OCI-LY3 (cell line): ENCODE measurements at regions not wholly inside any gene's neighbourhood (a gene's known extent, or its start where the extent isn't known, plus 50 kb on each side); places are given as distances from the start of the nearest gene placed in this dataset.
"Not testable (repeated sequence)": the region's sequence is repeated elsewhere in the genome, so short reads cannot be mapped to it uniquely, and the experiment has no call there.

ENCODE experiments used
- H2AFZ ChIP-seq: fragments of 200-600, 300-600 bp; shearing (Covaris generic); 2 replicates; pipeline ENCODE4 v1.6.0; 2014; ENCODE audit warnings: antibody characterized with exemption, low read depth, low read length
- H3K27ac ChIP-seq: fragments of 200-600, 300-600 bp; sonication (generic); 2 replicates; pipeline ENCODE4 v1.5.1; 2014; ENCODE audit warnings: mild to moderate bottlenecking, low read length, moderate library complexity, mixed read lengths
- H3K27me3 ChIP-seq: fragments of 200-600, 300-600 bp; sonication (generic); 2 replicates; pipeline ENCODE4 v1.6.1; 2014; ENCODE audit warnings: low read depth, low read length, mixed read lengths
- H3K36me3 ChIP-seq: fragments of 200-600, 300-600 bp; sonication (generic); replicated peaks from 2 replicates; pipeline ENCODE3; 2014; ENCODE audit warnings: low read depth, low read length, mixed read lengths
- H3K4me1 ChIP-seq: fragments of 300-600, 200-600 bp; sonication (generic); 2 replicates; pipeline ENCODE4 v1.6.1; 2014; ENCODE audit warnings: low read length, mixed read lengths
- H3K4me2 ChIP-seq: fragments of 200-600, 300-600 bp; sonication (generic); 2 replicates; pipeline ENCODE4 v1.6.1; 2014; ENCODE audit warnings: low read length, mixed read lengths
- H3K4me3 ChIP-seq: fragments of 300-600, 200-600 bp; sonication (generic); 2 replicates; pipeline ENCODE4 v1.5.1; 2014; ENCODE audit warnings: antibody characterized with exemption, mild to moderate bottlenecking, low read length, moderate library complexity
- H3K79me2 ChIP-seq: fragments of 300-600, 200-600 bp; shearing (Covaris generic); 2 replicates; pipeline ENCODE4 v1.6.1; 2014; ENCODE audit warnings: mild to moderate bottlenecking, low read length, mixed read lengths
- H3K9ac ChIP-seq: fragments of 300-600, 200-600 bp; shearing (Covaris generic); 2 replicates; pipeline ENCODE4 v1.6.0; 2014; ENCODE audit warnings: mild to moderate bottlenecking, low read length, moderate library complexity
- H3K9me3 ChIP-seq: fragments of 200-600, 300-600 bp; shearing (Covaris generic); 2 replicates; pipeline ENCODE4 v1.6.1; 2014; ENCODE audit warnings: low read length, mixed read lengths; ENCODE audit not compliant: insufficient read depth
- H4K20me1 ChIP-seq: fragments of 200-600, 300-600 bp; sonication (generic); 2 replicates; pipeline ENCODE4 v1.6.1; 2016; ENCODE audit warnings: low read length, mixed read lengths; ENCODE audit not compliant: insufficient read depth
- CTCF ChIP-seq: fragments of 200-600, 300-600 bp; sonication (generic); IDR thresholded peaks from 2 replicates; pipeline ENCODE4 v1.5.1; 2014; ENCODE audit warnings: antibody characterized with exemption, low read length, low read depth
- EZH2phosphoT487 ChIP-seq: fragments of 200-600 bp; shearing (Covaris generic); IDR thresholded peaks from 2 replicates; pipeline ENCODE4 v1.6.1; 2018; ENCODE audit warnings: antibody characterized with exemption, mixed run types, low read depth

- Histone ChIP-seq H3K79me2 (no peaks in the 10 kb centered on the region), H2AFZ (no peak overlapping the region), H3K9ac (no peak overlapping the region), H3K4me3 (no peak overlapping the region), H3K27ac (no peak overlapping the region), H3K4me1 (no peaks in the 10 kb centered on the region), H3K9me3 (peaks cover 5% of the 10 kb centered on the region), H3K4me2 (no peak overlapping the region), H3K36me3 (no peaks in the 10 kb centered on the region), H4K20me1 (no peaks in the 10 kb centered on the region), H3K27me3 (no peaks in the 10 kb centered on the region)
- no peak for TF ChIP-seq EZH2phosphoT487
- no peak for TF ChIP-seq CTCF
Measured at GRCh38 chr2:120646994-120647393, 88.7 kb upstream of the GLI2 start.

GRCh38 chr2:120647487-120647886, 88.2 kb upstream of the GLI2 start:
- Histone ChIP-seq H3K27ac (no peak overlapping the region), H3K4me3 (no peak overlapping the region), H3K4me1 (no peaks in the 10 kb centered on the region), H3K9ac (no peak overlapping the region), H2AFZ (no peak overlapping the region), H3K36me3 (no peaks in the 10 kb centered on the region), H3K79me2 (no peaks in the 10 kb centered on the region), H4K20me1 (no peaks in the 10 kb centered on the region), H3K9me3 (peaks cover 5% of the 10 kb centered on the region), H3K27me3 (no peaks in the 10 kb centered on the region), H3K4me2 (no peak overlapping the region)
- TF ChIP-seq CTCF, result no peak
- no peak for TF ChIP-seq EZH2phosphoT487

- not testable (repeated sequence) for H3K4me3 ChIP-seq, H3K9me3 ChIP-seq, H4K20me1 ChIP-seq, H3K36me3 ChIP-seq, H3K27ac ChIP-seq, H3K79me2 ChIP-seq, H3K27me3 ChIP-seq, H3K4me1 ChIP-seq, H3K4me2 ChIP-seq, H2AFZ ChIP-seq, H3K9ac ChIP-seq
Measured at GRCh38 chr2:120649381-120649780, 86.3 kb upstream of the GLI2 start.

- Histone ChIP-seq H2AFZ (no peak overlapping the region), H3K4me2 (no peak overlapping the region), H3K79me2 (no peaks in the 10 kb centered on the region), H4K20me1 (no peaks in the 10 kb centered on the region), H3K36me3 (no peaks in the 10 kb centered on the region), H3K9me3 (peaks cover 5% of the 10 kb centered on the region), H3K4me1 (no peaks in the 10 kb centered on the region), H3K9ac (no peak overlapping the region), H3K4me3 (no peak overlapping the region), H3K27me3 (no peaks in the 10 kb centered on the region), H3K27ac (no peak overlapping the region)
- TF ChIP-seq CTCF, result no peak
- TF ChIP-seq EZH2phosphoT487, result no peak
Measured at GRCh38 chr2:120650022-120650644, 85.5 kb upstream of the GLI2 start.
